Osteocyte (in vitro differentiated cells): ENCODE measurements at regions not wholly inside any gene's neighbourhood (a gene's known extent, or its start where the extent isn't known, plus 50 kb on each side); places are given as distances from the start of the nearest gene placed in this dataset.

Experiments
- DNase-seq: peaks from one replicate; pipeline ENCODE4 v3.0.0; 2021; ENCODE audit warnings: mixed read lengths; ENCODE audit not compliant: unreplicated experiment; ENCODE audit errors: extremely low spot score
- H3K27ac Mint-ChIP-seq: one replicate; pipeline ENCODE4 v1.8.0; 2021; ENCODE audit warnings: mild to moderate bottlenecking, mixed read lengths; ENCODE audit not compliant: unreplicated experiment
- H3K27me3 Mint-ChIP-seq: one replicate; pipeline ENCODE4 v1.8.0; 2021; ENCODE audit warnings: mixed read lengths; ENCODE audit not compliant: unreplicated experiment
- H3K36me3 Mint-ChIP-seq: one replicate; pipeline ENCODE4 v1.8.0; 2021; ENCODE audit warnings: mixed read lengths; ENCODE audit not compliant: unreplicated experiment
- H3K4me1 Mint-ChIP-seq: one replicate; pipeline ENCODE4 v1.8.0; 2021; ENCODE audit warnings: mixed read lengths; ENCODE audit not compliant: unreplicated experiment
- H3K4me3 Mint-ChIP-seq: one replicate; pipeline ENCODE4 v1.8.0; 2021; ENCODE audit warnings: mild to moderate bottlenecking, moderate library complexity, mixed read lengths; ENCODE audit not compliant: unreplicated experiment
- H3K9me3 Mint-ChIP-seq: one replicate; pipeline ENCODE4 v1.8.0; 2021; ENCODE audit warnings: mixed read lengths; ENCODE audit not compliant: unreplicated experiment
- CTCF ChIP-seq: fragments of 200-600 bp; sonication (generic); IDR thresholded peaks from 2 replicates; pipeline ENCODE4 v1.5.0; 2021; ENCODE audit warnings: antibody characterized with exemption, mild to moderate bottlenecking, moderate library complexity

GRCh38 chr7:51970961-51971665 is 654.5 kb upstream of the COBL start:
- peaks cover 42% of the 10 kb centered on the region for H3K9me3 Mint-ChIP-seq
- H3K4me1 Mint-ChIP-seq = no peaks in the 10 kb centered on the region
- DNase-seq = no peak
- no peak overlapping the region for H3K27ac Mint-ChIP-seq
- H3K27me3 Mint-ChIP-seq = no peaks in the 10 kb centered on the region
- TF ChIP-seq CTCF = no peak
- no peak overlapping the region for H3K4me3 Mint-ChIP-seq
- H3K36me3 Mint-ChIP-seq = no peaks in the 10 kb centered on the region

DNA sequence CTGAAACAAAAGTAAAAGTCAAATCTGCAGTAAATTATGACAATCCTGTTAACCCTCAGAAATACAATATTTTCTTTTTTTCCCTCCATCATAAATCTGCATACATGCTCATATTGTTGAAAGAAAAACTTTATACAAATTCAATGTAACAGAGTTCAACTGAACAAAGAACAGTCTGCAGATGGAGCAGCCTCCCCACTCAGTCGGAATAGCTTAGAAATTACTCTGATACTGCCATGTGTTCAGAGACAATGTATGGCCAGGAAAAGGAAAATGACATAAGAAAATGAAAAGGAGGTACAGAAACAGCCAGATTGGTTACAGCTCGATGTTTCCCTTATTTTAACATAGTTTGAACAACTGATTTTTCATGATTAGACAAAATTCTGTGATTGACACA is 651.9 kb upstream of the COBL start:
- Mint-ChIP-seq H3K27me3 (no peaks in the 10 kb centered on the region), H3K9me3 (peaks cover 46% of the 10 kb centered on the region), H3K4me3 (no peak overlapping the region), H3K4me1 (no peaks in the 10 kb centered on the region), H3K36me3 (no peaks in the 10 kb centered on the region), H3K27ac (no peak overlapping the region)
- no peak for TF ChIP-seq CTCF
- no peak for DNase-seq

DNA sequence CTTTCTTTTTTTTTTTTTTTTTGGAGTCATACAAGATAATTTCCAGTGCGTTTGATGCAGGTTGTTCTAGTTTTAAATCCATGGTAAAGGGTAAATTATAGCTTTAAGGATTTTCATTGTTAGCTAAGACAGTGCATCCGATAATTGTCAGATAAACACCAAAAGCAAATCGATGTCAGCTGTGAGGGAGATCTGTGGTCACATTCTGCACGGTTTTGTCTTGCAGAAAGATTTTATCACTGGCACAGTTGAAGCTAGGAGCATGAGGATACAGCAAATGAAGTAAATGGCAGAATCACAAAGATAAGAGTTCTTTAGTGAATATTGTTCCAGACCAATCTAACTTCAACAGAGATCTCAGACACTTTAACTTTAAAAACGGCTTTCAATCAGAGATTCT is 648.8 kb upstream of the COBL start:
- Mint-ChIP-seq H3K27ac (no peak overlapping the region), H3K4me3 (no peak overlapping the region), H3K4me1 (no peaks in the 10 kb centered on the region), H3K36me3 (no peaks in the 10 kb centered on the region), H3K9me3 (peaks cover 41% of the 10 kb centered on the region), H3K27me3 (no peaks in the 10 kb centered on the region)
- DNase-seq = no peak
- TF ChIP-seq CTCF = no peak

- TF ChIP-seq CTCF = no peak
- no peak for DNase-seq
- no peaks in the 10 kb centered on the region for H3K4me1 Mint-ChIP-seq
- no peak overlapping the region for H3K4me3 Mint-ChIP-seq
- H3K27ac Mint-ChIP-seq = no peak overlapping the region
- H3K36me3 Mint-ChIP-seq = no peaks in the 10 kb centered on the region
- peaks cover 41% of the 10 kb centered on the region for H3K9me3 Mint-ChIP-seq
- no peaks in the 10 kb centered on the region for H3K27me3 Mint-ChIP-seq
Measured at GRCh38 chr7:51961804-51962203, 645.2 kb upstream of the COBL start.

DNA sequence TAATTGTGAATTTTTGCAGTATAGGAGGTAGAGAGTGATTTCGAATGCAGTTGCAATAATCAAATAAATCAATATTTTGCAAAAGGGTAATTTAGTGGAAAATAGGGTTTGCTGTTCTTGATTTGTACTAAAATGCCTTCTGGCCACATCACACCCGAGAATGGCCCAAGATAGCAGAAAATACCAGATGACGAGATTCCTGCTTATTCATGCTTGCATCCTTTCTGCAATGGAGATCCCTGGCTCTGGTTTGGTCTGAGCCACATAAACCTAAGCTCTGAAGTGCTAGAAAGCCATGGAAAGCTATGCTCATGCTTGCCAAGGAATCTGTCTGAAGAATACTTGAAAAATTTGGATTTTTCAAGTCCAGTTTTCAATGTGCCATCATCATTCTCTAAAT is 634.2 kb upstream of the COBL start:
- no peaks in the 10 kb centered on the region for H3K36me3 Mint-ChIP-seq
- H3K27me3 Mint-ChIP-seq = no peaks in the 10 kb centered on the region
- no peak for TF ChIP-seq CTCF
- no peak overlapping the region for H3K27ac Mint-ChIP-seq
- DNase-seq = no peak
- no peak overlapping the region for H3K4me3 Mint-ChIP-seq
- H3K4me1 Mint-ChIP-seq = no peaks in the 10 kb centered on the region
- peaks cover 22% of the 10 kb centered on the region for H3K9me3 Mint-ChIP-seq
